Endothelial cell of umbilical vein (primary cell): ENCODE measurements at regions not wholly inside any gene's neighbourhood (a gene's known extent, or its start where the extent isn't known, plus 50 kb on each side); places are given as distances from the start of the nearest gene placed in this dataset.

Experiments used
- BruUV-seq: library from RNA; stranded (reverse); fragments of 400-500 nt; replicated peaks from 2 replicates; lab custom pipeline; 2021; lab: Mats Ljungman, UMichigan
- CTCF ChIA-PET: fragments of 300-600, 350-600 bp; sonication (Branson Sonifier 250); formaldehyde crosslinking; loops from one replicate; lab custom pipeline; 2021; ENCODE audit warnings: antibody characterized with exemption, inconsistent platforms; lab: Charles Lee
- POLR2A ChIA-PET: fragments of 300-600, 350-600 bp; sonication (Branson Sonifier 250); formaldehyde crosslinking; loops from one replicate; lab custom pipeline; 2021; ENCODE audit warnings: antibody characterized with exemption, inconsistent platforms; lab: Charles Lee
- DNase-seq: peaks from one replicate; pipeline ENCODE4 v3.0.0-alpha.2; 2011; ENCODE audit warnings: low read depth, low spot score
- FAIRE-seq: peaks from 2 replicates; lab custom pipeline; 2011; peaks lifted over from hg19 to GRCh38; lab: Jason Lieb, UNC
- H2AFZ ChIP-seq: 2 replicates; pipeline ENCODE4 v1.6.0; 2012; ENCODE audit warnings: low read depth, low read length, control low read depth, inconsistent platforms
- H3K27ac ChIP-seq: 2 replicates; pipeline ENCODE4 v1.5.1; 2011; ENCODE audit warnings: low read depth, mild to moderate bottlenecking, control low read depth, low read length, moderate library complexity; ENCODE audit not compliant: insufficient read depth
- H3K27me3 ChIP-seq, 2 experiments: 2 replicates each; pipeline versions ENCODE4 v1.6.0 to v1.6.1; 2011; ENCODE audit warnings: low read length in 2 of 2, mixed read lengths in 1 of 2; ENCODE audit not compliant: control insufficient read depth in 2 of 2, insufficient read depth in 2 of 2
- H3K36me3 ChIP-seq, 2 experiments: 2 replicates in 1 of 2; 3 replicates in 1 of 2; pipeline ENCODE4 v1.5.1; 2011; ENCODE audit warnings: low read length in 2 of 2, mild to moderate bottlenecking in 1 of 2, moderate library complexity in 1 of 2; ENCODE audit not compliant: control insufficient read depth in 2 of 2, insufficient read depth in 2 of 2; ENCODE audit errors: extremely low read depth in 1 of 2
- H3K4me1 ChIP-seq: 3 replicates; pipeline ENCODE4 v1.5.1; 2011; ENCODE audit warnings: mild to moderate bottlenecking, low read length; ENCODE audit not compliant: control insufficient read depth, insufficient read depth; ENCODE audit errors: extremely low read depth
- H3K4me2 ChIP-seq: 2 replicates; pipeline ENCODE4 v1.6.1; 2011; ENCODE audit warnings: low read length, control low read depth, mixed read lengths; ENCODE audit not compliant: insufficient read depth
- H3K4me3 ChIP-seq, 3 experiments: fragments of 200-600 bp in 1 of 3; sonication (generic), shearing (Covaris generic) in 1 of 3; replicated peaks in 1 of 3; 2 replicates each; pipeline ENCODE4 v1.5.1; 2011 to 2016; ENCODE audit warnings: control low read depth in 3 of 3, low read length in 3 of 3, mild to moderate bottlenecking in 2 of 3, inconsistent platforms in 1 of 3, low read depth in 1 of 3, moderate library complexity in 1 of 3; ENCODE audit not compliant: insufficient read depth in 1 of 3
- H3K79me2 ChIP-seq: 2 replicates; pipeline ENCODE4 v1.6.0; 2012; ENCODE audit warnings: low read length, inconsistent platforms; ENCODE audit not compliant: control insufficient read depth, insufficient read depth
- H3K9ac ChIP-seq: replicated peaks from 2 replicates; pipeline ENCODE3; 2011; ENCODE audit warnings: low read length, control low read depth; ENCODE audit not compliant: insufficient read depth; ENCODE audit errors: extremely low read depth
- H3K9me1 ChIP-seq: replicated peaks from 3 replicates; pipeline ENCODE4 v1.6.0; 2011; ENCODE audit warnings: mild to moderate bottlenecking, low read length; ENCODE audit not compliant: control insufficient read depth, insufficient read depth; ENCODE audit errors: extremely low read depth
- H3K9me3 ChIP-seq: replicated peaks from 2 replicates; pipeline ENCODE4 v1.5.1; 2012; ENCODE audit warnings: low read length, inconsistent platforms; ENCODE audit not compliant: control insufficient read depth, insufficient read depth
- H4K20me1 ChIP-seq: replicated peaks from 2 replicates; pipeline ENCODE3; 2011; ENCODE audit warnings: mild to moderate bottlenecking, low read length; ENCODE audit not compliant: control insufficient read depth, insufficient read depth; ENCODE audit errors: extremely low read depth
- CTCF ChIP-seq, 2 donors: IDR thresholded peaks; 1 replicate in 1 of 2; 2 replicates in 1 of 2; pipeline ENCODE4 v1.5.1; 2011; ENCODE audit warnings: low read length in 2 of 2, mild to moderate bottlenecking in 2 of 2, moderate library complexity in 2 of 2, control low read depth in 1 of 2, inconsistent platforms in 1 of 2, low read depth in 1 of 2; ENCODE audit not compliant: insufficient read depth in 1 of 2; ENCODE audit errors: extremely low read depth in 1 of 2
- EZH2 ChIP-seq: IDR thresholded peaks from 2 replicates; pipeline ENCODE4 v1.6.1; 2012; ENCODE audit warnings: borderline replicate concordance, low read depth, mild to moderate bottlenecking, moderate library complexity, low read length, inconsistent platforms; ENCODE audit not compliant: severe bottlenecking
- FOS ChIP-seq: IDR thresholded peaks from 2 replicates; pipeline ENCODE4 v1.6.1; 2011; ENCODE audit warnings: mild to moderate bottlenecking, low read length, moderate library complexity, borderline replicate concordance; ENCODE audit not compliant: insufficient read depth
- GATA2 ChIP-seq: IDR thresholded peaks from 2 replicates; pipeline ENCODE4 v1.7.0; 2011; ENCODE audit warnings: low read depth, mild to moderate bottlenecking, moderate library complexity, mixed read lengths, low read length; ENCODE audit not compliant: insufficient read length, insufficient read depth
- JUN ChIP-seq: IDR thresholded peaks from 2 replicates; pipeline ENCODE4 v1.6.1; 2011; ENCODE audit warnings: borderline replicate concordance, low read depth; ENCODE audit not compliant: insufficient read length, insufficient read depth
- MAX ChIP-seq: IDR thresholded peaks from 2 replicates; pipeline ENCODE4 v1.6.1; 2011; ENCODE audit not compliant: insufficient read depth, insufficient read length
- MYC ChIP-seq: IDR thresholded peaks from one replicate; pipeline ENCODE4 v1.6.1; 2011; ENCODE audit warnings: mild to moderate bottlenecking, low read depth, low read length
- POLR2A ChIP-seq: IDR thresholded peaks from 2 replicates; pipeline ENCODE4 v1.6.1; 2012; ENCODE audit warnings: low read depth, mild to moderate bottlenecking, control low read depth, low read length
- POLR2AphosphoS5 ChIP-seq: IDR thresholded peaks from 2 replicates; pipeline ENCODE4 v1.6.1; 2012; ENCODE audit warnings: low read depth, mild to moderate bottlenecking, control low read depth, low read length, moderate library complexity; ENCODE audit not compliant: insufficient read depth
- dilution Hi-C: fragments of 300-500 bp; cut with MboI; formaldehyde crosslinking; loops from one replicate; pipeline ENCODE4 v1.15.0; 2019; ENCODE audit warnings: low sequenced_read_pairs; ENCODE audit not compliant: extremely low pct_ligation_motif_present
- intact Hi-C: fragments of 100-400 bp; cut with micrococcal nuclease; formaldehyde crosslinking; loops from one replicate; pipeline ENCODE4 v1.10.0; 2022

GRCh38 chr13:90926459-90926858, 421.0 kb upstream of the MIR17HG start:
- dilution Hi-C loops, result no loop called here
- H3K36me3 ChIP-seq, result no peaks in the 10 kb centered on the region
- CTCF ChIA-PET, result no interaction called here

More at GRCh38 chr13:90926459-90926858, 421.0 kb upstream of the MIR17HG start:
- H3K27me3 ChIP-seq, result no peaks in the 10 kb centered on the region
- no peaks in the 10 kb centered on the region for H3K79me2 ChIP-seq
- no peak overlapping the region for H3K27ac ChIP-seq
- H3K9ac ChIP-seq, result no peak overlapping the region
- TF ChIP-seq POLR2A, result no peak
- no peak for TF ChIP-seq CTCF (IDR thresholded peaks at IDR 0.05; ENCODE audit: extremely low read depth in 1 of 2, insufficient read depth in 1 of 2, low read depth in 1 of 2, low read length in 2 of 2)
- TF ChIP-seq MYC, result no peak
- TF ChIP-seq FOS, result no peak
- no peak for TF ChIP-seq JUN
- TF ChIP-seq MAX, result no peak
- no peak for TF ChIP-seq EZH2
- no peak for TF ChIP-seq GATA2
- TF ChIP-seq POLR2AphosphoS5, result no peak
- no peaks in the 10 kb centered on the region for H3K9me3 ChIP-seq
- H3K4me2 ChIP-seq, result no peak overlapping the region
- intact Hi-C loops, result no loop called here
- H2AFZ ChIP-seq, result no peak overlapping the region
- DNase-seq (no peak), FAIRE-seq (no peak)
- BruUV-seq, result no TSS peak
- no peaks in the 10 kb centered on the region for H3K9me1 ChIP-seq
- H4K20me1 ChIP-seq, result no peaks in the 10 kb centered on the region
- no peaks in the 10 kb centered on the region for H3K4me1 ChIP-seq
- no peak overlapping the region for H3K4me3 ChIP-seq
- POLR2A ChIA-PET, result no interaction called here
